ENCODE measurements at regions not wholly inside any gene's neighbourhood (a gene's known extent, or its start where the extent isn't known, plus 50 kb on each side); places are given as distances from the start of the nearest gene placed in this dataset.

GRCh38 chrX:121245763-121246162 is 198.4 kb downstream of the GLUD2 start:
- TF ChIP-seq SP1 (IDR thresholded peaks at IDR 0.05; ENCODE audit: low read depth, low read length) (no peak), CTCF (IDR thresholded peaks at IDR 0.05 in 2 of 3, conservative IDR thresholded peaks at IDR 0.05 in 1 of 3; ENCODE audit: control insufficient read depth in 2 of 3, extremely low read depth in 1 of 3, insufficient read depth in 1 of 3, low read depth in 3 of 3, low read length in 3 of 3) (no peak), BRCA1 (IDR thresholded peaks at IDR 0.05; ENCODE audit: low read depth, low read length) (no peak)

Measured in GM12878 (cell line).